KMS-11 (cell line): ENCODE measurements at regions not wholly inside any gene's neighbourhood (a gene's known extent, or its start where the extent isn't known, plus 50 kb on each side); places are given as distances from the start of the nearest gene placed in this dataset.

Experiments used
- H2AFZ ChIP-seq: fragments of 200-600 bp; sonication (generic); 2 replicates; pipeline ENCODE4 v1.6.1; 2016; ENCODE audit warnings: antibody characterized with exemption, mixed run types, low read depth
- H3K27ac ChIP-seq: fragments of 200-600 bp; sonication (generic); 2 replicates; pipeline ENCODE4 v1.6.1; 2016; ENCODE audit warnings: mild to moderate bottlenecking, mixed run types
- H3K27me3 ChIP-seq: fragments of 200-600 bp; sonication (generic); 2 replicates; pipeline ENCODE4 v1.6.1; 2017; ENCODE audit warnings: mild to moderate bottlenecking, low read depth, mixed run types, moderate library complexity; ENCODE audit not compliant: insufficient read depth
- H3K36me3 ChIP-seq: fragments of 200-600 bp; sonication (generic); 2 replicates; pipeline ENCODE4 v1.6.1; 2017; ENCODE audit warnings: mild to moderate bottlenecking, mixed run types; ENCODE audit not compliant: insufficient read depth
- H3K4me1 ChIP-seq: fragments of 200-600 bp; sonication (generic); 2 replicates; pipeline ENCODE4 v1.6.1; 2016; ENCODE audit warnings: mild to moderate bottlenecking, low read depth, mixed run types; ENCODE audit not compliant: poor library complexity, severe bottlenecking
- H3K4me2 ChIP-seq: fragments of 200-600 bp; sonication (generic); 2 replicates; pipeline ENCODE4 v1.7.0; 2016; ENCODE audit warnings: mild to moderate bottlenecking, mixed run types
- H3K4me3 ChIP-seq: fragments of 200-600 bp; sonication (generic); IDR thresholded peaks from 2 replicates; pipeline ENCODE4 v1.6.1; 2017; ENCODE audit warnings: low read depth, low read length, mixed read lengths; ENCODE audit not compliant: insufficient read depth
- H3K79me2 ChIP-seq: fragments of 200-600 bp; sonication (generic); 2 replicates; pipeline ENCODE4 v1.6.1; 2016; ENCODE audit warnings: low read depth, mixed run types; ENCODE audit not compliant: insufficient read depth
- H3K9ac ChIP-seq: fragments of 200-600 bp; sonication (generic); 2 replicates; pipeline ENCODE4 v1.6.1; 2016; ENCODE audit warnings: mild to moderate bottlenecking, mixed run types
- H4K20me1 ChIP-seq: fragments of 200-600 bp; sonication (generic); 2 replicates; pipeline ENCODE4 v1.6.1; 2016; ENCODE audit warnings: mild to moderate bottlenecking, mixed run types; ENCODE audit not compliant: insufficient read depth
- TF ChIP-seq, protein P1 (sequence below): fragments of 200-600 bp; sonication (generic); conservative IDR thresholded peaks from 2 replicates; pipeline ENCODE4 v1.6.1; 2017; ENCODE audit warnings: low read depth, mild to moderate bottlenecking, antibody characterized with exemption, low read length, moderate library complexity, mixed read lengths

DNA sequence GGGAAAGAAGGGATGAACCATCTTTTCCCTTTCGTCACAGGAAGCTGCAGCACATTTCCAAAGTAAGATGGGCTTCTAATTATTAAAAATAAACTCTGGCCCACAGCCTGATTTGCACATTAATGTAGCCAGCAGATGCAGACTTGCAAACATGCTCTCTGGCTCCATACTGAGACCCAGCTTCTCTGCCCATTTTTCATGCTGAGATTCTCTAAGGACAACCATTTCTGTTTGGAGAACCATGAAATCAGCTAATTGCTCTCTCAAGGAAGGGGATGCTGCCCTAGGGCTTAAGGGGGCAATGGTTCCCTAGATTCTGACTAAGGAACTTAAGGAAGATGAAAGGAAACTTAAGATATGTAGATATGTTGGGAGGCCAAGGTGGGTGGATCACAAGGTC lies 63.0 kb upstream of the CES5A start:
- no peak overlapping the region for H3K4me3 ChIP-seq
- H3K79me2 ChIP-seq = no peaks in the 10 kb centered on the region
- H3K4me2 ChIP-seq = no peak overlapping the region
- H3K9ac ChIP-seq = no peak overlapping the region
- H3K4me1 ChIP-seq = no peaks in the 10 kb centered on the region
- no peaks in the 10 kb centered on the region for H3K36me3 ChIP-seq
- no peak overlapping the region for H3K27ac ChIP-seq
- TF ChIP-seq, protein P1, sequence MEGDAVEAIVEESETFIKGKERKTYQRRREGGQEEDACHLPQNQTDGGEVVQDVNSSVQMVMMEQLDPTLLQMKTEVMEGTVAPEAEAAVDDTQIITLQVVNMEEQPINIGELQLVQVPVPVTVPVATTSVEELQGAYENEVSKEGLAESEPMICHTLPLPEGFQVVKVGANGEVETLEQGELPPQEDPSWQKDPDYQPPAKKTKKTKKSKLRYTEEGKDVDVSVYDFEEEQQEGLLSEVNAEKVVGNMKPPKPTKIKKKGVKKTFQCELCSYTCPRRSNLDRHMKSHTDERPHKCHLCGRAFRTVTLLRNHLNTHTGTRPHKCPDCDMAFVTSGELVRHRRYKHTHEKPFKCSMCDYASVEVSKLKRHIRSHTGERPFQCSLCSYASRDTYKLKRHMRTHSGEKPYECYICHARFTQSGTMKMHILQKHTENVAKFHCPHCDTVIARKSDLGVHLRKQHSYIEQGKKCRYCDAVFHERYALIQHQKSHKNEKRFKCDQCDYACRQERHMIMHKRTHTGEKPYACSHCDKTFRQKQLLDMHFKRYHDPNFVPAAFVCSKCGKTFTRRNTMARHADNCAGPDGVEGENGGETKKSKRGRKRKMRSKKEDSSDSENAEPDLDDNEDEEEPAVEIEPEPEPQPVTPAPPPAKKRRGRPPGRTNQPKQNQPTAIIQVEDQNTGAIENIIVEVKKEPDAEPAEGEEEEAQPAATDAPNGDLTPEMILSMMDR = no peak
- no peak overlapping the region for H2AFZ ChIP-seq
- no peaks in the 10 kb centered on the region for H3K27me3 ChIP-seq
- H4K20me1 ChIP-seq = no peaks in the 10 kb centered on the region

DNA sequence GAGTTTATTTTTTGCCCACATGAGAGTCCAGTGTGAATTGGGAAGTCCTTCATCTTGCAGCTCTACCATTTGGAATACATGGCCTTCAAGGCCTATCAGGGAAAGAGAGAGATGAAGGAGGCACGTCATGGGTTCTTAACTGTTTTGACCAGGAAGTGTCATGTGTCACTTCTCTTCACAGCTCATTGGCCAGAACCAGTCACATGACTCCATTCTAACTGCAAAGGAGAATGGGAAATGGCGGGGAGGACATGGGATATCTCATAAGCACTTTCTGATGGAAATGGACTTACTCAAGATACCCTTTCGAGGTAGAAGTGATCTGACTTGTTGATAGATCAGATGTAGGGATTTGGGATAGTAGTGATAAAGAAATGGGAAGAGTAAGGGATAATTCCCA lies 57.9 kb upstream of the CES5A start:
- H2AFZ ChIP-seq = no peak overlapping the region
- no peaks in the 10 kb centered on the region for H3K79me2 ChIP-seq
- H3K27ac ChIP-seq = no peak overlapping the region
- no peaks in the 10 kb centered on the region for H4K20me1 ChIP-seq
- H3K4me2 ChIP-seq = no peak overlapping the region
- no peaks in the 10 kb centered on the region for H3K27me3 ChIP-seq
- no peak overlapping the region for H3K4me3 ChIP-seq
- H3K9ac ChIP-seq = no peak overlapping the region
- H3K36me3 ChIP-seq = no peaks in the 10 kb centered on the region
- H3K4me1 ChIP-seq = no peaks in the 10 kb centered on the region
- TF ChIP-seq, protein P1 = no peak

DNA sequence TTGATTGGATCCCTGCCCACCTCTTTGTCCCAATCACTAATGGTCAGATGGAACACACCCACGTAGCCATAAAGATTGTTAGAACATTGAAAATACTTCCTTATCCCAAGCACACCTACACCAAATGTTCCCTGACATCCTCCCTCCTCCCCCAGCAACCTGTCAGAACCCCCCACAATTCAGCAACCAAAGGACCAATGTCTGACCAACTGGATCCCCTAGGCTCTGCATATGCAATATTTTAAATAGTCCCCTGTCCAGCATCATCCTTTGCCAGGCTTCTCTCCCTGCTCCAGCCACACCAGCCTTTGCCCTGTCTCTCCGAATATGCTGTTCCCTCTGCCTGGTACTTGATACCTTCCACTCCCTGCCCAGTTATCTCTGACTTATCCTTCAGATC lies 54.9 kb upstream of the CES5A start:
- no peak overlapping the region for H3K4me2 ChIP-seq
- no peak overlapping the region for H3K27ac ChIP-seq
- no peaks in the 10 kb centered on the region for H4K20me1 ChIP-seq
- H3K79me2 ChIP-seq = no peaks in the 10 kb centered on the region
- no peaks in the 10 kb centered on the region for H3K27me3 ChIP-seq
- no peaks in the 10 kb centered on the region for H3K4me1 ChIP-seq
- H3K4me3 ChIP-seq = no peak overlapping the region
- H2AFZ ChIP-seq = no peak overlapping the region
- no peaks in the 10 kb centered on the region for H3K36me3 ChIP-seq
- no peak overlapping the region for H3K9ac ChIP-seq
- TF ChIP-seq, protein P1 = no peak

DNA sequence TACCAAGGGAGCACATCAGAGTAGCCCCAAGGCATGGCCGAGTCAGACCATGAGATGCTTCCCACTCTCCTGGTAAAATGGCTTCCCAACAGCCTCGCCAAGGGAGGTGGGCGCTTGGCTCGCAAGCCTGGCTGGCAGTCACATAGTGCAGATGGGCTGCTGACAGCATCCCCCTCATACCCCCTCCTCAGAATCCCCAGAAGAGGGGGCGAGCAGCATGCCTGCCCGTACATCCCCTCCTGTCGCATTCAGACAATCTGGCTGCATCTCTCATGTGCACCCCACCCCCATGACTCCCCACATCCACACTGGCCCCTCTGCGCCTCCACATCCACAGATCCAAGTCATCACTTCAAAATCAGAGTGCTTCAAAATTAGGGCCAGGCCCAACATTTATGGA lies 54.0 kb upstream of the CES5A start:
- Histone ChIP-seq H3K79me2 (no peaks in the 10 kb centered on the region), H3K4me2 (no peak overlapping the region), H3K36me3 (no peaks in the 10 kb centered on the region), H2AFZ (no peak overlapping the region), H3K4me3 (no peak overlapping the region), H3K27ac (no peak overlapping the region), H4K20me1 (no peaks in the 10 kb centered on the region), H3K27me3 (no peaks in the 10 kb centered on the region), H3K9ac (no peak overlapping the region), H3K4me1 (no peaks in the 10 kb centered on the region)
- TF ChIP-seq, protein P1 = no peak

DNA sequence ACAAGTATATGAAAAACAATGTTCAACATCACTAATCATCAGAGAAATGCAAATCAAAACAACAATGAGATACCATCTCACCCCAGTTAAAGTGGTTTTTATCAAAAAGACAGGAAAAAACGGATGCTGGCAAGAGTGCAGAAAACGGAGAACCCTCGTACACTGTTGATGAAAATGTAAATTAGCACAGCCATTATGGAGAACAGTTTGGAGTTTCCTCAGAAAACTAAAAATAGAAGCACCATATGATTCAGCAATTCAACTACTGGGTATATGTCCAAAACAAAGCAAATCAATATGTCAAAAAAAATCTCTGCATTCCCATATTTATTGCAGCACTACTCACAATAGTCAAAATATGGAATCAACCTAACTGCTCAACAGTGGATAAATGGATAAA lies 50.1 kb upstream of the CES5A start:
- H3K9ac ChIP-seq = no peak overlapping the region
- TF ChIP-seq, protein P1 = no peak

More for the DNA sequence above, 50.1 kb upstream of the CES5A start:
- H3K79me2 ChIP-seq = no peaks in the 10 kb centered on the region
- H3K4me1 ChIP-seq = no peaks in the 10 kb centered on the region
- H4K20me1 ChIP-seq = no peaks in the 10 kb centered on the region
- no peak overlapping the region for H3K27ac ChIP-seq
- H2AFZ ChIP-seq = no peak overlapping the region
- no peaks in the 10 kb centered on the region for H3K27me3 ChIP-seq
- no peak overlapping the region for H3K4me2 ChIP-seq
- no peak overlapping the region for H3K4me3 ChIP-seq
- no peaks in the 10 kb centered on the region for H3K36me3 ChIP-seq
